Natural killer cell (primary cell): ENCODE measurements at regions not wholly inside any gene's neighbourhood (a gene's known extent, or its start where the extent isn't known, plus 50 kb on each side); places are given as distances from the start of the nearest gene placed in this dataset.

Source experiments
- ATAC-seq, 3 donors: fragments of 150-1000 bp in 2 of 3; fragments of 200-7000 bp in 1 of 3; cut with Tn5 transposase; 1 replicate in 1 of 3; 2 replicates in 2 of 3; pipeline ENCODE4 v1.10.0; 2021; ENCODE audit warnings: mild to moderate bottlenecking in 2 of 3, moderate library complexity in 2 of 3
- DNase-seq, 2 donors: peaks; one replicate each; pipeline versions ENCODE4 v3.0.0 to v3.0.0-alpha.2; 2013 to 2021; ENCODE audit warnings: mixed read lengths in 1 of 2
- H3K27ac ChIP-seq: one replicate; pipeline ENCODE4 v1.5.1; 2013; ENCODE audit warnings: mild to moderate bottlenecking, low read length
- H3K27me3 ChIP-seq: one replicate; pipeline ENCODE4 v1.6.1; 2013; ENCODE audit warnings: low read length; ENCODE audit not compliant: control insufficient read depth, insufficient read depth
- H3K36me3 ChIP-seq: one replicate; pipeline ENCODE4 v1.6.1; 2013; ENCODE audit warnings: low read length; ENCODE audit not compliant: control insufficient read depth, insufficient read depth
- H3K4me1 ChIP-seq: one replicate; pipeline ENCODE4 v1.6.1; 2013; ENCODE audit warnings: low read length; ENCODE audit not compliant: control insufficient read depth, insufficient read depth
- H3K4me3 ChIP-seq: one replicate; pipeline ENCODE4 v1.5.1; 2013; ENCODE audit warnings: low read length
- H3K9me3 ChIP-seq: one replicate; pipeline ENCODE4 v1.6.1; 2013; ENCODE audit warnings: low read length; ENCODE audit not compliant: control insufficient read depth, insufficient read depth
- H3K27ac Mint-ChIP-seq, 2 donors: one replicate each; pipeline ENCODE4 v1.8.0; 2022; ENCODE audit warnings: mild to moderate bottlenecking in 2 of 2, mixed read lengths in 2 of 2, moderate library complexity in 1 of 2
- H3K27me3 Mint-ChIP-seq, 2 donors: one replicate each; pipeline ENCODE4 v1.8.0; 2022; ENCODE audit warnings: low read depth in 2 of 2, mixed read lengths in 2 of 2
- H3K36me3 Mint-ChIP-seq: one replicate; pipeline ENCODE4 v1.8.0; 2022; ENCODE audit warnings: mixed read lengths
- H3K4me1 Mint-ChIP-seq, 2 donors: one replicate each; pipeline ENCODE4 v1.8.0; 2022; ENCODE audit warnings: mixed read lengths in 2 of 2
- H3K4me3 Mint-ChIP-seq: one replicate; pipeline ENCODE4 v1.8.0; 2022; ENCODE audit warnings: mild to moderate bottlenecking, moderate library complexity, mixed read lengths
- H3K9me3 Mint-ChIP-seq, 2 donors: one replicate each; pipeline ENCODE4 v1.8.0; 2022; ENCODE audit warnings: mixed read lengths in 2 of 2
- CTCF ChIP-seq: fragments of 200-600 bp; IDR thresholded peaks from one replicate; pipeline ENCODE4 v1.8.0; 2022; ENCODE audit warnings: antibody characterized with exemption
- WGBS: methylation state at CpG from one replicate; pipeline ENCODE4 v1.1.7; 2013; ENCODE audit warnings: missing lambda C conversion rate; ENCODE audit not compliant: insufficient coverage; 5-methylcytosine and 5-hydroxymethylcytosine counted together
- intact Hi-C: fragments of 100-400 bp; cut with micrococcal nuclease; formaldehyde crosslinking; loops from one replicate; pipeline ENCODE4 v1.14.2; 2022

- intact Hi-C loops = no loop called here
- no peak for TF ChIP-seq CTCF
- Mint-ChIP-seq H3K4me1 (no peaks in the 10 kb centered on the region), H3K27ac (no peak overlapping the region), H3K9me3 (peaks cover 23 to 25% of the 10 kb centered on the region in 2 donors), H3K36me3 (no peaks in the 10 kb centered on the region), H3K4me3 (no peak overlapping the region), H3K27me3 (no peaks in the 10 kb centered on the region)
- Histone ChIP-seq H3K9me3 (peaks cover 10% of the 10 kb centered on the region), H3K27ac (no peak overlapping the region), H3K4me3 (no peak overlapping the region), H3K4me1 (no peaks in the 10 kb centered on the region), H3K27me3 (no peaks in the 10 kb centered on the region), H3K36me3 (no peaks in the 10 kb centered on the region)
- ATAC-seq = no peak
- 77% methylated on average over 6 of the region's 6 CpGs for WGBS
- no peak for DNase-seq
Observed at GRCh38 chr3:66898155-66898554, 100.0 kb upstream of the KBTBD8 start.

DNA sequence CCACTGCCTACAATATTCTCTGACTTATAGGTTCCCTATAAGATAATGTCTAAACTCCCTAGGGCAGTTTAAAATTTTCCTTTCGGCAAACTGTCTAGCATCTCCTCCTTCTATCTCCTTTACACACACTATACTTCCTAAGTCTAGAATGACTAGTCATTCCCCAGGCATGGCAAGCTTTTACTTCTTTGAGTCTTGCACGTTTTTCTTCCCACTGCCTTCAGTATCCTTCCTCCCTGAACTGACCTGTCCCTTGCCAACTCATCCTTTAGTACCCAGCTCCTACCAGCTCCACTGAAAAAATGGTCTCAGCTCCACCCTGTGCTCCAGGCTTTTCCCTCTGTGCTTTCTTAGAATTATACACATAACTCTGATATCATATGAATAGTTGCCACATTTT, 93.8 kb upstream of the KBTBD8 start:
- peaks cover 2% of the 10 kb centered on the region for H3K9me3 ChIP-seq
- WGBS = 60% methylated on average over 2 of the region's 2 CpGs
- Mint-ChIP-seq H3K4me1 (no peaks in the 10 kb centered on the region), H3K27me3 (peaks cover 0 to 4% of the 10 kb centered on the region in 2 donors), H3K4me3 (no peak overlapping the region), H3K36me3 (peaks cover 5% of the 10 kb centered on the region), H3K9me3 (peaks cover 13% of the 10 kb centered on the region in 2 donors), H3K27ac (no peak overlapping the region)
- TF ChIP-seq CTCF = no peak
- no peaks in the 10 kb centered on the region for H3K4me1 ChIP-seq
- no peaks in the 10 kb centered on the region for H3K36me3 ChIP-seq
- intact Hi-C loops = no loop called here
- ATAC-seq = no peak
- H3K27ac ChIP-seq = no peak overlapping the region
- H3K4me3 ChIP-seq = no peak overlapping the region
- H3K27me3 ChIP-seq = no peaks in the 10 kb centered on the region
- no peak for DNase-seq

- Mint-ChIP-seq H3K27ac (no peak overlapping the region), H3K9me3 (peaks cover 12 to 13% of the 10 kb centered on the region in 2 donors), H3K27me3 (peaks cover 0 to 4% of the 10 kb centered on the region in 2 donors), H3K36me3 (peaks cover 5% of the 10 kb centered on the region), H3K4me1 (no peaks in the 10 kb centered on the region), H3K4me3 (no peak overlapping the region)
- Histone ChIP-seq H3K9me3 (peaks cover 2% of the 10 kb centered on the region), H3K27me3 (no peaks in the 10 kb centered on the region), H3K4me1 (no peaks in the 10 kb centered on the region), H3K4me3 (no peak overlapping the region), H3K27ac (no peak overlapping the region), H3K36me3 (no peaks in the 10 kb centered on the region)
- no peak for ATAC-seq
- no peak for TF ChIP-seq CTCF
- no peak for DNase-seq
- WGBS = 62% methylated on average over 2 of the region's 2 CpGs
- intact Hi-C loops = no loop called here
Observed at GRCh38 chr3:66904831-66905493, 93.1 kb upstream of the KBTBD8 start.

DNA sequence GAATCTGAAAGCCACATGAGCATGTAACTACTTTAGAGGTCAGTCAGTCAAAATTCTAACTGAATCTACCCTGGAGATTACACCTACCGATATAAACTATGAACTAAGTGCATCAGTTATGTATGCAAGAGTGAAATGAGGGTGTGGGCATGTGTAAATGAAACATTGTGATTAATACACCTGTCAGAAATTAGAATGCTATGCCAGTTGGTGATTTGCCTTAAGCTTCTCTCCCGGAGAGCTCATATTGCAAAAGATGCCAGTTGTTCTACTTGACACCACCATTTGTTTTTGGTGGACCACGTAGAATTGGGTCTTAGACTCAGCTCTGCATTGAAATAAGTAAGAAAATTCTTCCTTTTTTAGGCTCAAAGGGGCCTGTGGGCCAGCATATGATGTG, 91.0 kb upstream of the KBTBD8 start:
- intact Hi-C loops = no loop called here
- no peak overlapping the region for H3K4me3 Mint-ChIP-seq

More for the DNA sequence above, 91.0 kb upstream of the KBTBD8 start:
- Histone ChIP-seq H3K27me3 (no peaks in the 10 kb centered on the region), H3K27ac (no peak overlapping the region), H3K4me3 (no peak overlapping the region), H3K36me3 (no peaks in the 10 kb centered on the region), H3K4me1 (no peaks in the 10 kb centered on the region), H3K9me3 (no peaks in the 10 kb centered on the region)
- Mint-ChIP-seq H3K36me3 (peaks cover 5% of the 10 kb centered on the region), H3K4me1 (no peaks in the 10 kb centered on the region), H3K9me3 (peaks cover 7 to 8% of the 10 kb centered on the region in 2 donors), H3K27me3 (peaks cover 0 to 4% of the 10 kb centered on the region in 2 donors), H3K27ac (no peak overlapping the region)
- ATAC-seq (no peak), DNase-seq (no peak)
- TF ChIP-seq CTCF = no peak
- 84% methylated on average over 2 of the region's 3 CpGs for whole genome bisulfite sequencing
